Chondrocyte (in vitro differentiated cells): ENCODE measurements at regions not wholly inside any gene's neighbourhood (a gene's known extent, or its start where the extent isn't known, plus 50 kb on each side); places are given as distances from the start of the nearest gene placed in this dataset.

ENCODE experiments used
- DNase-seq: peaks from one replicate; pipeline ENCODE4 v3.0.0; 2021; ENCODE audit warnings: mixed read lengths, low spot score
- H3K27ac Mint-ChIP-seq: one replicate; pipeline ENCODE4 v1.8.0; 2021; ENCODE audit warnings: mild to moderate bottlenecking, moderate library complexity, mixed read lengths; ENCODE audit not compliant: unreplicated experiment
- H3K27me3 Mint-ChIP-seq: 2 replicates; pipeline ENCODE4 v1.8.0; 2021; ENCODE audit warnings: low read depth, mixed read lengths
- H3K36me3 Mint-ChIP-seq: 2 replicates; pipeline ENCODE4 v1.8.0; 2021; ENCODE audit warnings: low read depth, mixed read lengths
- H3K4me1 Mint-ChIP-seq: 2 replicates; pipeline ENCODE4 v1.8.0; 2021; ENCODE audit warnings: low read depth, mild to moderate bottlenecking, mixed read lengths
- H3K4me3 Mint-ChIP-seq: one replicate; pipeline ENCODE4 v1.8.0; 2021; ENCODE audit warnings: mild to moderate bottlenecking, moderate library complexity, mixed read lengths; ENCODE audit not compliant: unreplicated experiment
- H3K9me3 Mint-ChIP-seq: 2 replicates; pipeline ENCODE4 v1.8.0; 2021; ENCODE audit warnings: low read depth, mixed read lengths
- CTCF ChIP-seq: fragments of 200-600 bp; sonication (generic); IDR thresholded peaks from 2 replicates; pipeline ENCODE4 v1.5.0; 2021; ENCODE audit warnings: antibody characterized with exemption, mild to moderate bottlenecking, moderate library complexity

GRCh38 chr5:67976891-67977601, 238.5 kb upstream of the PIK3R1 start:
- Mint-ChIP-seq H3K36me3 (no peaks in the 10 kb centered on the region), H3K27ac (peak overlapping the region; percentile 38), H3K4me1 (peaks cover 15% of the 10 kb centered on the region), H3K4me3 (no peak overlapping the region), H3K9me3 (no peaks in the 10 kb centered on the region), H3K27me3 (no peaks in the 10 kb centered on the region)
- DNase-seq: no peak
- TF ChIP-seq CTCF: no peak

GRCh38 chr5:67976181-67976580, 239.4 kb upstream of the PIK3R1 start:
- Mint-ChIP-seq H3K4me3 (no peak overlapping the region), H3K9me3 (no peaks in the 10 kb centered on the region), H3K27ac (no peak overlapping the region), H3K4me1 (peaks cover 23% of the 10 kb centered on the region), H3K27me3 (no peaks in the 10 kb centered on the region), H3K36me3 (no peaks in the 10 kb centered on the region)
- TF ChIP-seq CTCF: no peak
- DNase-seq: no peak

GRCh38 chr5:67974471-67974870, 241.1 kb upstream of the PIK3R1 start:
- H3K36me3 Mint-ChIP-seq: no peaks in the 10 kb centered on the region
- H3K27ac Mint-ChIP-seq: no peak overlapping the region
- no peak for DNase-seq
- H3K4me3 Mint-ChIP-seq: no peak overlapping the region
- no peaks in the 10 kb centered on the region for H3K9me3 Mint-ChIP-seq
- peaks cover 27% of the 10 kb centered on the region for H3K4me1 Mint-ChIP-seq
- no peak for TF ChIP-seq CTCF
- no peaks in the 10 kb centered on the region for H3K27me3 Mint-ChIP-seq

GRCh38 chr5:67974054-67974453, 241.5 kb upstream of the PIK3R1 start:
- DNase-seq: no peak
- no peak overlapping the region for H3K4me3 Mint-ChIP-seq
- no peaks in the 10 kb centered on the region for H3K9me3 Mint-ChIP-seq
- H3K36me3 Mint-ChIP-seq: no peaks in the 10 kb centered on the region
- peaks cover 27% of the 10 kb centered on the region for H3K4me1 Mint-ChIP-seq
- no peaks in the 10 kb centered on the region for H3K27me3 Mint-ChIP-seq
- H3K27ac Mint-ChIP-seq: no peak overlapping the region
- no peak for TF ChIP-seq CTCF

GRCh38 chr5:67971971-67972821, 243.4 kb upstream of the PIK3R1 start:
- H3K27ac Mint-ChIP-seq: no peak overlapping the region
- peaks cover 18% of the 10 kb centered on the region for H3K4me1 Mint-ChIP-seq
- TF ChIP-seq CTCF: no peak
- no peaks in the 10 kb centered on the region for H3K27me3 Mint-ChIP-seq
- no peaks in the 10 kb centered on the region for H3K9me3 Mint-ChIP-seq
- H3K36me3 Mint-ChIP-seq: no peaks in the 10 kb centered on the region
- DNase-seq: no peak
- H3K4me3 Mint-ChIP-seq: no peak overlapping the region
